OCI-LY1 (cell line): ENCODE measurements at regions not wholly inside any gene's neighbourhood (a gene's known extent, or its start where the extent isn't known, plus 50 kb on each side); places are given as distances from the start of the nearest gene placed in this dataset.

Source experiments
- H2AFZ ChIP-seq: fragments of 200-600 bp; sonication (generic), shearing (Covaris generic); 2 replicates; pipeline ENCODE4 v1.6.0; 2014; ENCODE audit warnings: antibody characterized with exemption, mild to moderate bottlenecking, low read length
- H3F3A ChIP-seq: fragments of 200-600 bp; sonication (generic), shearing (Covaris generic); 2 replicates; pipeline ENCODE4 v1.6.0; 2014; ENCODE audit warnings: mild to moderate bottlenecking, antibody characterized with exemption, low read length, moderate library complexity; ENCODE audit not compliant: insufficient read depth
- H3K27ac ChIP-seq: fragments of 200-600 bp; sonication (generic); 2 replicates; pipeline ENCODE4 v1.5.1; 2014; ENCODE audit warnings: low read length, mixed run types, mild to moderate bottlenecking, low read depth; ENCODE audit not compliant: poor library complexity, severe bottlenecking
- H3K27me3 ChIP-seq: fragments of 200-600 bp; sonication (generic); 2 replicates; pipeline ENCODE4 v1.6.0; 2014; ENCODE audit warnings: antibody characterized with exemption, mild to moderate bottlenecking, low read length, moderate library complexity; ENCODE audit not compliant: insufficient read depth
- H3K36me3 ChIP-seq: fragments of 200-600 bp; sonication (generic); 2 replicates; pipeline ENCODE4 v1.6.1; 2014; ENCODE audit warnings: mild to moderate bottlenecking, antibody characterized with exemption, low read length, moderate library complexity, mixed read lengths; ENCODE audit not compliant: insufficient read depth
- H3K4me1 ChIP-seq: fragments of 200-600 bp; sonication (generic); 2 replicates; pipeline ENCODE4 v1.5.1; 2014; ENCODE audit warnings: mild to moderate bottlenecking, low read length, moderate library complexity; ENCODE audit not compliant: insufficient read depth, severe bottlenecking
- H3K4me2 ChIP-seq: fragments of 200-600 bp; sonication (generic), shearing (Covaris generic); 2 replicates; pipeline ENCODE4 v1.6.1; 2014; ENCODE audit warnings: low read length
- H3K4me3 ChIP-seq: fragments of 200-600 bp; sonication (generic); 2 replicates; pipeline ENCODE4 v1.5.1; 2014; ENCODE audit warnings: low read length, low read depth, mild to moderate bottlenecking, mixed read lengths; ENCODE audit not compliant: poor library complexity, severe bottlenecking
- H3K79me2 ChIP-seq: fragments of 200-600 bp; shearing (Covaris generic); 2 replicates; pipeline ENCODE4 v1.6.1; 2016; ENCODE audit warnings: mixed run types, low read length, mixed read lengths; ENCODE audit not compliant: insufficient read depth
- H3K9ac ChIP-seq: fragments of 200-600 bp; sonication (generic), shearing (Covaris generic); 2 replicates; pipeline ENCODE4 v1.6.1; 2014; ENCODE audit warnings: mild to moderate bottlenecking, low read length, mixed read lengths
- H3K9me2 ChIP-seq: fragments of 200-600 bp; sonication (generic), shearing (Covaris generic); 2 replicates; pipeline ENCODE4 v1.6.1; 2014; ENCODE audit warnings: low read depth, mild to moderate bottlenecking, low read length, mixed read lengths
- H3K9me3 ChIP-seq: fragments of 200-600 bp; shearing (Covaris generic); 2 replicates; pipeline ENCODE4 v1.6.1; 2014; ENCODE audit warnings: low read length, mixed read lengths
- H4K20me1 ChIP-seq: fragments of 200-600 bp; sonication (generic), shearing (Covaris generic); 2 replicates; pipeline ENCODE4 v1.6.0; 2016; ENCODE audit warnings: mild to moderate bottlenecking, low read length; ENCODE audit not compliant: insufficient read depth
- EZH2 ChIP-seq: fragments of 200-600 bp; sonication (generic), shearing (Covaris generic); IDR thresholded peaks from 2 replicates; pipeline ENCODE4 v1.8.0; 2017; ENCODE audit warnings: borderline replicate concordance, mixed run types, mild to moderate bottlenecking, antibody characterized with exemption, low read length, moderate library complexity, mixed read lengths
- TF ChIP-seq, protein P1 (sequence below): fragments of 200-600 bp; sonication (generic), shearing (Covaris generic); IDR thresholded peaks from 2 replicates; pipeline ENCODE4 v1.5.1; 2017; ENCODE audit warnings: mild to moderate bottlenecking, antibody characterized with exemption, low read length, moderate library complexity, mixed read lengths

DNA sequence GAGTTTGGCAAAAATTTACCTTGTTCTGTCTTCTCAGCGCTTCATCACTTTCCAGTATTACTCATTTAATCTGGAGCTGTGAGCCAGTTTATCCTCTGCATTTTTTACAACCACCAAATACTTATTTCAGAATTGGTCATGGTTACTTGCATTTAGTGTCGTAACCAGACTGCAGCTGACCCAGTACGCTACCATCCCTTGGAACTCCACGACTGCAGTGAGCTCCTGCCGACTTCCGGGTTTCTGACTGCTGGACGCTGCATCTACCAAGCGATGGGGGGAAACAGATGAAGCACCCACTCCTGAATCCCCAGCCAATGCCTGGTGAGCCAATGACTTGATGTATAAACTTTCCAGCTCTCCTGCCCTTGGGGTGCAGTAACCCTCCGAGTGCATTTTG, 174.4 kb upstream of the PRLR start:
- no peak overlapping the region for H3K9ac ChIP-seq
- TF ChIP-seq EZH2 = no peak
- TF ChIP-seq, protein P1, sequence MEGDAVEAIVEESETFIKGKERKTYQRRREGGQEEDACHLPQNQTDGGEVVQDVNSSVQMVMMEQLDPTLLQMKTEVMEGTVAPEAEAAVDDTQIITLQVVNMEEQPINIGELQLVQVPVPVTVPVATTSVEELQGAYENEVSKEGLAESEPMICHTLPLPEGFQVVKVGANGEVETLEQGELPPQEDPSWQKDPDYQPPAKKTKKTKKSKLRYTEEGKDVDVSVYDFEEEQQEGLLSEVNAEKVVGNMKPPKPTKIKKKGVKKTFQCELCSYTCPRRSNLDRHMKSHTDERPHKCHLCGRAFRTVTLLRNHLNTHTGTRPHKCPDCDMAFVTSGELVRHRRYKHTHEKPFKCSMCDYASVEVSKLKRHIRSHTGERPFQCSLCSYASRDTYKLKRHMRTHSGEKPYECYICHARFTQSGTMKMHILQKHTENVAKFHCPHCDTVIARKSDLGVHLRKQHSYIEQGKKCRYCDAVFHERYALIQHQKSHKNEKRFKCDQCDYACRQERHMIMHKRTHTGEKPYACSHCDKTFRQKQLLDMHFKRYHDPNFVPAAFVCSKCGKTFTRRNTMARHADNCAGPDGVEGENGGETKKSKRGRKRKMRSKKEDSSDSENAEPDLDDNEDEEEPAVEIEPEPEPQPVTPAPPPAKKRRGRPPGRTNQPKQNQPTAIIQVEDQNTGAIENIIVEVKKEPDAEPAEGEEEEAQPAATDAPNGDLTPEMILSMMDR = no peak
- no peaks in the 10 kb centered on the region for H3K79me2 ChIP-seq
- H3K9me2 ChIP-seq = no peaks in the 10 kb centered on the region
- no peak overlapping the region for H3K4me2 ChIP-seq
- no peaks in the 10 kb centered on the region for H3K27me3 ChIP-seq
- no peak overlapping the region for H3K27ac ChIP-seq
- no peak overlapping the region for H2AFZ ChIP-seq
- H3K9me3 ChIP-seq = no peaks in the 10 kb centered on the region
- no peaks in the 10 kb centered on the region for H4K20me1 ChIP-seq
- H3K4me3 ChIP-seq = no peak overlapping the region
- H3K4me1 ChIP-seq = no peaks in the 10 kb centered on the region
- no peaks in the 10 kb centered on the region for H3F3A ChIP-seq
- no peaks in the 10 kb centered on the region for H3K36me3 ChIP-seq

- Histone ChIP-seq H3K9ac (no peak overlapping the region), H3F3A (no peaks in the 10 kb centered on the region), H3K79me2 (no peaks in the 10 kb centered on the region), H3K9me2 (no peaks in the 10 kb centered on the region), H3K4me1 (no peaks in the 10 kb centered on the region), H3K27ac (no peak overlapping the region), H3K9me3 (no peaks in the 10 kb centered on the region), H4K20me1 (no peaks in the 10 kb centered on the region), H3K4me2 (no peak overlapping the region), H2AFZ (no peak overlapping the region), H3K27me3 (no peaks in the 10 kb centered on the region), H3K4me3 (no peak overlapping the region), H3K36me3 (no peaks in the 10 kb centered on the region)
- TF ChIP-seq, protein P1 = no peak
- no peak for TF ChIP-seq EZH2
Measured at GRCh38 chr5:35393901-35394300, 163.6 kb upstream of the PRLR start.

DNA sequence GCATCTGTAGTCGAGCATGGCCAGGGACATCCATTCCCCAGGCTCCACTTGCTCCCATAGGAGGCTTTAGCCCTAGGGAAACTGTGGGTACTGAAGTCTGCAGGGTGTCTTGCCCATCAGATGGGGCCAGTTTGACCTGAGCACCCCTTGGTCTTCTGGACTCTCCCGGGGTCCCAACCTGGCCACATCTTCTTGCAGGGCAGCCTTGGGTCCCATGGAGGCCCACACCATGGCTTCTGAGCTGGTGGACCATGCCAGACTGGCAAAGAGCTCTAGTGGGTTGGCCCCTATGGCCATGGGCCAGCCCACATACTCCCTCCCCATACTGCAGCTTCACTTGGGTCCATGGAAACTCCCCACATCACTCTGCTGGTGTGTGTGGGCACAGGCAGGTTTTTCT, 154.4 kb upstream of the PRLR start:
- H3K27me3 ChIP-seq = no peaks in the 10 kb centered on the region

More for the DNA sequence above, 154.4 kb upstream of the PRLR start:
- H3K4me3 ChIP-seq = no peak overlapping the region
- no peaks in the 10 kb centered on the region for H3K9me3 ChIP-seq
- no peaks in the 10 kb centered on the region for H4K20me1 ChIP-seq
- no peak overlapping the region for H3K27ac ChIP-seq
- no peak overlapping the region for H2AFZ ChIP-seq
- H3K79me2 ChIP-seq = no peaks in the 10 kb centered on the region
- H3K9ac ChIP-seq = no peak overlapping the region
- no peak overlapping the region for H3K4me2 ChIP-seq
- no peaks in the 10 kb centered on the region for H3K36me3 ChIP-seq
- no peak for TF ChIP-seq EZH2
- TF ChIP-seq, protein P1 = no peak
- no peaks in the 10 kb centered on the region for H3K4me1 ChIP-seq
- H3F3A ChIP-seq = no peaks in the 10 kb centered on the region
- no peaks in the 10 kb centered on the region for H3K9me2 ChIP-seq
